Fibroblast of lung (primary cell): ENCODE measurements at regions not wholly inside any gene's neighbourhood (a gene's known extent, or its start where the extent isn't known, plus 50 kb on each side); places are given as distances from the start of the nearest gene placed in this dataset.

Experiments used
- DNase-seq, 2 donors: peaks; one replicate each; pipeline versions ENCODE4 v3.0.0 to v3.0.0-alpha.2; 2010; ENCODE audit warnings: low read depth in 2 of 2
- H2AFZ ChIP-seq: 2 replicates; pipeline ENCODE4 v1.5.1; 2012; ENCODE audit warnings: low read length, control low read depth, inconsistent platforms
- H3K27ac ChIP-seq: 2 replicates; pipeline ENCODE4 v1.5.1; 2011; ENCODE audit warnings: low read length, control low read depth; ENCODE audit not compliant: insufficient read depth
- H3K27me3 ChIP-seq: 2 replicates; pipeline ENCODE4 v1.5.1; 2011; ENCODE audit warnings: mild to moderate bottlenecking, low read length; ENCODE audit not compliant: control insufficient read depth, insufficient read depth
- H3K36me3 ChIP-seq: 2 replicates; pipeline ENCODE4 v1.5.1; 2011; ENCODE audit warnings: low read length; ENCODE audit not compliant: control insufficient read depth, insufficient read depth
- H3K4me1 ChIP-seq: 2 replicates; pipeline ENCODE4 v1.5.1; 2011; ENCODE audit warnings: low read length; ENCODE audit not compliant: control insufficient read depth, insufficient read depth; ENCODE audit errors: extremely low read depth
- H3K4me2 ChIP-seq: 2 replicates; pipeline ENCODE4 v1.5.1; 2011; ENCODE audit warnings: low read length, control low read depth; ENCODE audit not compliant: insufficient read depth; ENCODE audit errors: extremely low read depth
- H3K4me3 ChIP-seq, 4 experiments: fragments of 200-600 bp in 1 of 4; sonication (generic) in 1 of 4; replicated peaks in 1 of 4; 2 replicates each; pipeline ENCODE4 v1.5.1; 2011 to 2016; ENCODE audit warnings: low read length in 4 of 4, low read depth in 3 of 4, mild to moderate bottlenecking in 3 of 4, control low read depth in 2 of 4, inconsistent platforms in 1 of 4, mixed read lengths in 1 of 4; ENCODE audit not compliant: insufficient read depth in 1 of 4; ENCODE audit errors: control extremely low read depth in 1 of 4
- H3K79me2 ChIP-seq: 2 replicates; pipeline ENCODE4 v1.5.1; 2012; ENCODE audit warnings: mild to moderate bottlenecking, low read length, inconsistent platforms; ENCODE audit not compliant: control insufficient read depth, insufficient read depth
- H3K9ac ChIP-seq: 2 replicates; pipeline ENCODE4 v1.5.1; 2011; ENCODE audit warnings: mild to moderate bottlenecking, low read length, control low read depth; ENCODE audit not compliant: insufficient read depth
- H3K9me3 ChIP-seq: 2 replicates; pipeline ENCODE4 v1.5.1; 2012; ENCODE audit warnings: low read depth, low read length; ENCODE audit not compliant: control insufficient read depth, insufficient read depth
- H4K20me1 ChIP-seq: 2 replicates; pipeline ENCODE4 v1.5.1; 2011; ENCODE audit warnings: low read length; ENCODE audit not compliant: control insufficient read depth, insufficient read depth; ENCODE audit errors: extremely low read depth
- CTCF ChIP-seq, 2 donors: IDR thresholded peaks in 1 of 2; conservative IDR thresholded peaks in 1 of 2; 1 replicate in 1 of 2; 2 replicates in 1 of 2; pipeline ENCODE4 v1.5.1; 2011 to 2012; ENCODE audit warnings: low read length in 2 of 2, control low read depth in 1 of 2, inconsistent platforms in 1 of 2, low read depth in 1 of 2, mild to moderate bottlenecking in 1 of 2
- EZH2 ChIP-seq: IDR thresholded peaks from 2 replicates; pipeline ENCODE4 v1.5.1; 2012; ENCODE audit warnings: low read length, control low read depth, mild to moderate bottlenecking; ENCODE audit errors: missing control alignments

DNA sequence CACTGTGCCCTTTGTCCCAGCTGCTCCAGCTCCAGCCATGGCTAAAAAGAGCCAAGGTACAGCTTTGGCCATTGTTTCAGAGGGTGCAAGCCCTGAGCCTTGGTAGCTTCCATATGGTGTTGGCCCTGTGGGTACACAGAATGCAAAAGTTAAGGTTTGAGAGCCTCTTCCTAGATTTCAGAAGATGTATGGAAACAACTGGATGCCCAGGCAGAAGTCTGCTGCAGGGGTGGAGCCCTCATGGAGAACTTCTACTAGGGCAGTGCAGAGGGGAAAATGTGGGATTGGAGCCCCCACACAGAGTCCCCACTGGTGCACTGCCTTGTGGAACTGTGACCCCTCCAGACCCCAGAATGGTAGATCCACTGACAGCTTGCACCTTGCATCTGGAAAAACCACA lies 70.9 kb upstream of the MSX1 start:
- Histone ChIP-seq H4K20me1 (no peaks in the 10 kb centered on the region), H3K79me2 (no peaks in the 10 kb centered on the region), H3K36me3 (no peaks in the 10 kb centered on the region), H3K27ac (no peak overlapping the region), H3K9me3 (no peaks in the 10 kb centered on the region), H3K9ac (no peak overlapping the region), H3K4me3 (no peak overlapping the region), H3K4me1 (no peaks in the 10 kb centered on the region), H3K4me2 (no peak overlapping the region), H2AFZ (no peak overlapping the region), H3K27me3 (no peaks in the 10 kb centered on the region)
- no peak for TF ChIP-seq CTCF (conservative IDR thresholded peaks at IDR 0.05 in 1 of 2, IDR thresholded peaks at IDR 0.05 in 1 of 2; ENCODE audit: low read depth in 1 of 2, low read length in 2 of 2)
- TF ChIP-seq EZH2, result no peak
- DNase-seq, result no peak

DNA sequence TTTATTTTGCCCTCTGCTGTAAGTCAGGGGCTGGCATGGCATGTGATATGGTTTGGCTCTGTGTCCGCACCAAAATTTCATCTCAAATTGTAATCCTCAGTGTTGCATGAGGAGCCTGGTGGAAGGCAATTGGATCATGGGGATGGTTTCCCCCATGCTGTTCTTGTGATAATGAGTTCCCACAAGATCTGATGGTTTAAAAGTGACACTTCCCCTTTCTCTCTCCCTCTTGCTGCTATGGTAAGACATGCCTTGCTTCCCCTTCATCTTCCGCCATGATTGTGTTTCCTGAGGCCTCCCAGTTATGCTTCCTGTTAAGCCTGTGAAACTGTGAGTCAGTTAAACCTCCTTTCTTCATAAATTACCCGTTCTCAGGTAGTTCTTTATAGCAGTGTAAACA lies 72.0 kb upstream of the MSX1 start:
- H3K9ac ChIP-seq, result no peak overlapping the region
- H3K36me3 ChIP-seq, result no peaks in the 10 kb centered on the region
- H3K27ac ChIP-seq, result no peak overlapping the region
- no peaks in the 10 kb centered on the region for H3K79me2 ChIP-seq
- peaks cover 3% of the 10 kb centered on the region for H3K4me1 ChIP-seq
- H3K27me3 ChIP-seq, result no peaks in the 10 kb centered on the region
- no peak overlapping the region for H3K4me2 ChIP-seq
- DNase-seq, result no peak
- no peak overlapping the region for H2AFZ ChIP-seq
- H3K4me3 ChIP-seq, result no peak overlapping the region
- no peak for TF ChIP-seq CTCF (conservative IDR thresholded peaks at IDR 0.05 in 1 of 2, IDR thresholded peaks at IDR 0.05 in 1 of 2; ENCODE audit: low read depth in 1 of 2, low read length in 2 of 2)
- no peak for TF ChIP-seq EZH2
- H4K20me1 ChIP-seq, result no peaks in the 10 kb centered on the region
- no peaks in the 10 kb centered on the region for H3K9me3 ChIP-seq

- H3K4me1 ChIP-seq, result peaks cover 11% of the 10 kb centered on the region
- no peaks in the 10 kb centered on the region for H3K9me3 ChIP-seq
- no peaks in the 10 kb centered on the region for H4K20me1 ChIP-seq
- H3K27me3 ChIP-seq, result no peaks in the 10 kb centered on the region
- H3K9ac ChIP-seq, result no peak overlapping the region
- H3K36me3 ChIP-seq, result no peaks in the 10 kb centered on the region
- H2AFZ ChIP-seq, result no peak overlapping the region
- H3K4me2 ChIP-seq, result no peak overlapping the region
- H3K27ac ChIP-seq, result no peak overlapping the region
- no peak overlapping the region for H3K4me3 ChIP-seq
- H3K79me2 ChIP-seq, result no peaks in the 10 kb centered on the region
- TF ChIP-seq CTCF (conservative IDR thresholded peaks at IDR 0.05 in 1 of 2, IDR thresholded peaks at IDR 0.05 in 1 of 2; ENCODE audit: low read depth in 1 of 2, low read length in 2 of 2) (no peak), EZH2 (no peak)
- DNase-seq, result no peak
Observed at GRCh38 chr4:4784379-4784778, 75.1 kb upstream of the MSX1 start.
